ENCODE measurements at regions not wholly inside any gene's neighbourhood (a gene's known extent, or its start where the extent isn't known, plus 50 kb on each side); places are given as distances from the start of the nearest gene placed in this dataset.

DNA sequence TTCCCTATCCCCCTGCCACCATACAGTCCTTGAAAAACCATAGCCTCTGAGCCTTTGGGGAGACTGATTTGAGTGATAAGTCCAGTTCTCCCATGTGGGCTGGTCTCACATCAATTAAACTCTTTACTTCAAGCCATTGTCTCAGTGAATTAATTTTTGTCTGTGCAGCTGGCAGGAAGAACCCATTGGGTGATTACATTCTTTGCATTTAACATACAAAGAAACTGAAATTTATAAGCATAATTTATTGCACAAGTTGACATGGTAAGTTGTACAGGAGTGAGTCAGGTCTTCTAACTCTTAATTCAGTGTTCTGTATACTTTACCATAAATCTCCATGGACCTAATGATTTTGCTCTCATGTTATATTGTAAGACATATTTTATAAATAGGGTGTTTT lies 1613.0 kb upstream of the LRRTM3 start:
- TF ChIP-seq POLR2AphosphoS5 (IDR thresholded peaks at IDR 0.05) (no peak), POLR2A (IDR thresholded peaks at IDR 0.05) (no peak), EP300 (IDR thresholded peaks at IDR 0.05) (no peak)
- TF ChIP-seq, protein P1, sequence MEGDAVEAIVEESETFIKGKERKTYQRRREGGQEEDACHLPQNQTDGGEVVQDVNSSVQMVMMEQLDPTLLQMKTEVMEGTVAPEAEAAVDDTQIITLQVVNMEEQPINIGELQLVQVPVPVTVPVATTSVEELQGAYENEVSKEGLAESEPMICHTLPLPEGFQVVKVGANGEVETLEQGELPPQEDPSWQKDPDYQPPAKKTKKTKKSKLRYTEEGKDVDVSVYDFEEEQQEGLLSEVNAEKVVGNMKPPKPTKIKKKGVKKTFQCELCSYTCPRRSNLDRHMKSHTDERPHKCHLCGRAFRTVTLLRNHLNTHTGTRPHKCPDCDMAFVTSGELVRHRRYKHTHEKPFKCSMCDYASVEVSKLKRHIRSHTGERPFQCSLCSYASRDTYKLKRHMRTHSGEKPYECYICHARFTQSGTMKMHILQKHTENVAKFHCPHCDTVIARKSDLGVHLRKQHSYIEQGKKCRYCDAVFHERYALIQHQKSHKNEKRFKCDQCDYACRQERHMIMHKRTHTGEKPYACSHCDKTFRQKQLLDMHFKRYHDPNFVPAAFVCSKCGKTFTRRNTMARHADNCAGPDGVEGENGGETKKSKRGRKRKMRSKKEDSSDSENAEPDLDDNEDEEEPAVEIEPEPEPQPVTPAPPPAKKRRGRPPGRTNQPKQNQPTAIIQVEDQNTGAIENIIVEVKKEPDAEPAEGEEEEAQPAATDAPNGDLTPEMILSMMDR (IDR thresholded peaks at IDR 0.05), result no peak

DNA sequence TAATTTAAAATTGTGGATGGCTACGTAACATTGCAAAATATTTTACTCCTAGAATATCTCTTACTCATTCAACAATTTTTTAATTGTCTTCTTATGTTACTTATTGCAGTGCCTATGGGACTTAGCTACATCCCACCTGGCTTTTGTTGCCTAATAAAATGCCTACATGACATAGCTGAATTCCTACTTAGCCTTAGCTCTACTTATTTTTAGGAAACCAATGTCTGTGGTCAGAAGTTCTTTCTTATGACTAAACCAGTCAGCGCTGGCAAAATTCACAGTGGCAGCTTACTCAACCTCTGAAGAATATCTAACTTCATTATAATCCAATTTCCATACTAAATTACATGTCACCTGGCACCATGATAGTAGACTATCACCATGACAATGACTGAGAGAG lies 1612.4 kb upstream of the LRRTM3 start:
- no peak for DNase-seq
- 91 to 96% methylated on average over 2 of the region's 2 CpGs for WGBS, 2 donors

More for the DNA sequence above, 1613.0 kb upstream of the LRRTM3 start:
- H3K4me3 ChIP-seq, result no peak overlapping the region
- no peaks in the 10 kb centered on the region for H3K27me3 ChIP-seq
- intact Hi-C loops (cut with DNase I), result no loop called here
- no peaks in the 10 kb centered on the region for H3K36me3 ChIP-seq
- no peak overlapping the region for H3K27ac ChIP-seq
- H3K9me3 ChIP-seq, result no peaks in the 10 kb centered on the region
- no peaks in the 10 kb centered on the region for H3K4me1 ChIP-seq
- no peak for DNase-seq

DNA sequence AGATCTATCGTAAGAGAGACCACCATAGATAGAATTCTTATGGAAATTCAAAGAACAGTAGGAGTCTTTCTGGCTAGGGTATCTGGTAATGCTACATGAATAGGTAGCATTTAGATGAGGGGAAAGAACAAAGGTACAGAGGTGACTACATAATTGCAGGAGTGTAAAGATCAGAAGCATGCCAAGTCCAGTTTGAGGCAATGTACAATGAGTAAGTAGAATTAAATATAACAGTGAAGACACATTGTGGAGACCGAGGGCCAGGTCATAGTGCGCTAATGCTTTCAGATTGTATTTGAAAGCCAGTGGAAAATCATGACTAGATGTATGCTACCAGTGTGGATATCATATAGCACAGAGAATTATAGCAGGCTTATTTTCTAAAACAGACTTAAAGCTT lies 1611.6 kb upstream of the LRRTM3 start:
- no peak for DNase-seq
- Histone ChIP-seq H3K4me1 (no peaks in the 10 kb centered on the region), H3K36me3 (no peaks in the 10 kb centered on the region), H3K9me3 (no peaks in the 10 kb centered on the region), H3K4me3 (no peak overlapping the region), H3K27ac (no peak overlapping the region), H3K27me3 (no peaks in the 10 kb centered on the region)
- TF ChIP-seq, protein P1 (IDR thresholded peaks at IDR 0.05), result no peak
- TF ChIP-seq EP300 (IDR thresholded peaks at IDR 0.05), result no peak
- no peak for TF ChIP-seq POLR2AphosphoS5 (IDR thresholded peaks at IDR 0.05)
- no peak for TF ChIP-seq POLR2A (IDR thresholded peaks at IDR 0.05)
- intact Hi-C loops (cut with DNase I), result no loop called here
- 55 to 86% methylated on average over 3 of the region's 3 CpGs for WGBS, 2 donors

More for the DNA sequence above, 1612.4 kb upstream of the LRRTM3 start:
- intact Hi-C loops (cut with DNase I), result no loop called here
- no peaks in the 10 kb centered on the region for H3K27me3 ChIP-seq
- TF ChIP-seq EP300 (IDR thresholded peaks at IDR 0.05) (no peak), POLR2AphosphoS5 (IDR thresholded peaks at IDR 0.05) (no peak), POLR2A (IDR thresholded peaks at IDR 0.05) (no peak)
- TF ChIP-seq, protein P1 (IDR thresholded peaks at IDR 0.05), result no peak
- no peaks in the 10 kb centered on the region for H3K9me3 ChIP-seq
- no peak overlapping the region for H3K27ac ChIP-seq
- H3K4me3 ChIP-seq, result no peak overlapping the region
- no peaks in the 10 kb centered on the region for H3K36me3 ChIP-seq
- H3K4me1 ChIP-seq, result no peaks in the 10 kb centered on the region

DNA sequence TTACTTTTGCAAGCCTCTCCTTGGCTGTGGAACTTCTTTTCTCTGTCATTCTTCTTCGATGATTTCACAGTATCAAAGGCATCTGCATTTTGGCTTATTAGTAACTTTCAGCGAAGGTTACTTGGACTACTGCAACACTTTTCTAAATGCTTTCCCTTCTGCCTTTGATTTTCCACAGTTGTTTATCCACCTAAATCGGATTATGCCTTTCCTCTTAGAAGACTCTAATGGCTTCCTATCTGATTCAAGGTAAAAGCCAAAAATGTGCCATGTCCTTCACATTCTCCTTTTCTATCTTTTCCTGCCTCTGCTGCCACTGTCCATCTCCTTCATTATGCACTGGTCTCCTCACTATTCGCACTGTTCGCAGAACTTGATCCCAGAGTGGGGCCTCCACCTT lies 1606.3 kb upstream of the LRRTM3 start:
- Histone ChIP-seq H3K4me1 (no peaks in the 10 kb centered on the region), H3K27ac (no peak overlapping the region), H3K36me3 (no peaks in the 10 kb centered on the region), H3K9me3 (no peaks in the 10 kb centered on the region), H3K27me3 (no peaks in the 10 kb centered on the region), H3K4me3 (no peak overlapping the region)
- no peak for DNase-seq
- intact Hi-C loops (cut with DNase I), result no loop called here
- 80 to 83% methylated on average over 5 of the region's 5 CpGs for WGBS, 2 donors
- TF ChIP-seq, protein P1 (IDR thresholded peaks at IDR 0.05), result no peak
- TF ChIP-seq EP300 (IDR thresholded peaks at IDR 0.05) (no peak), POLR2AphosphoS5 (IDR thresholded peaks at IDR 0.05) (no peak), POLR2A (IDR thresholded peaks at IDR 0.05) (no peak)

DNA sequence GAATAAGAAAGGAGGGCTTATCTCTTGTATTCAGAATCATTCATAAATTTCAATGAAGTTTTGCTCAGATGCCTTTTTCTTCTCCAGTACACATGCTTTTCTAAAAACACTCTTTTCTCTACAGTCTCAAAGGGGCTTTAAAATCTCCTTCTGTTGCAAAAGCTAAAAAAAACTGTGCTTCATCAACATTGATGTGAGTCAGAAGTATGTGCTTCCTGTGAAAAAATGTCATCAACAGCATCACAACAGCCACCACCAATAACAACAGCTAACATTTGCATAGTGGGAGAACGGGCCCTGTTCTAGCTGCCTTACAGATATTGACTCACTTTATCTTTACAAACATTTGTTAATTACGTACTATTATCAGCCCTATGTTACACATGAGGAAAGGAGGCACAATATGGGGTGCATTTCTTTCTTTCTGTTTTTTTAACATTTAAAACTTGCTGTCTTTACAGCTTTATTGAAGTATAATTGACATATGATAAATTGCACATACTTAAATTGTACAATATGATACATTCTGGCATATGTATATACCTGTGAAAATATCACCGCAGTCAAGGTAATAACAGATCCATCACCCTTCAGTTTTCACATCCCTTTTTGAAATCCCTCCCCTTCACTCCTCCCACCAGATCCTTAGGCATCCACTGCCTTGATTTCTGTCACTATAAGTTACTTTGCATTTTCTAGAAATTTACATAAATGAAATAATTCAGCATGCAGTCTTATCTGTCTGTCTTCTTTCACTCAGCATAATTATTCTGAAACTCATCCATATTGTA lies 1605.4 kb upstream of the LRRTM3 start:
- TF ChIP-seq POLR2A (IDR thresholded peaks at IDR 0.05) (no peak), EP300 (IDR thresholded peaks at IDR 0.05) (no peak)
- 44 to 82% methylated on average over 3 of the region's 3 CpGs for whole genome bisulfite sequencing, 2 donors
- no peaks in the 10 kb centered on the region for H3K4me1 ChIP-seq
- no peaks in the 10 kb centered on the region for H3K27me3 ChIP-seq
- intact Hi-C loops (cut with DNase I), result no loop called here
- H3K27ac ChIP-seq, result no peak overlapping the region
- DNase-seq, result no peak
- H3K4me3 ChIP-seq, result no peak overlapping the region
- no peaks in the 10 kb centered on the region for H3K9me3 ChIP-seq
- no peaks in the 10 kb centered on the region for H3K36me3 ChIP-seq
